ENCODE measurements at regions not wholly inside any gene's neighbourhood (a gene's known extent, or its start where the extent isn't known, plus 50 kb on each side); places are given as distances from the start of the nearest gene placed in this dataset.

DNA sequence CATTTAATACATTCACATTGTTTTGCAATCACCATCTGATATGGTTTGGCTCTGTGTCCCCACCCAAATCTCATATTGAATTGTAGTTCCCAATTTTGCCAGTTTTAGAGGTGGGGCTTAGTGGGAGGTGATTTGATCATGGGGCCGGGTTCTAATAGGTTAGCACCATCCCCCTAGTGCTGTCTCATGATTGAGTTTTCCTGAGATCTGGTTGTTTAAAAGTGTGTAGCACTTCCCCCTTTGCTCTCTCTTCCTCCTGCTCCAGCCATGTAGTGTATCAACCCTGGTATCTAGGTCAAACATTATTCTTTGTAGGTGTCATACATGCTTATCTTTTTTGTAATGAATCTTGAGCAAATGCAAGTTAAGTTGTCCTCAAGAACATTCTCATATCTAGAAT is 83.3 kb upstream of the KIT start:
- H3K36me3 Mint-ChIP-seq (ENCODE audit: low read depth), result no peaks in the 10 kb centered on the region
- peaks cover under 1% of the 10 kb centered on the region for H3K27me3 Mint-ChIP-seq (ENCODE audit: low read depth)
- TF ChIP-seq, protein P1, sequence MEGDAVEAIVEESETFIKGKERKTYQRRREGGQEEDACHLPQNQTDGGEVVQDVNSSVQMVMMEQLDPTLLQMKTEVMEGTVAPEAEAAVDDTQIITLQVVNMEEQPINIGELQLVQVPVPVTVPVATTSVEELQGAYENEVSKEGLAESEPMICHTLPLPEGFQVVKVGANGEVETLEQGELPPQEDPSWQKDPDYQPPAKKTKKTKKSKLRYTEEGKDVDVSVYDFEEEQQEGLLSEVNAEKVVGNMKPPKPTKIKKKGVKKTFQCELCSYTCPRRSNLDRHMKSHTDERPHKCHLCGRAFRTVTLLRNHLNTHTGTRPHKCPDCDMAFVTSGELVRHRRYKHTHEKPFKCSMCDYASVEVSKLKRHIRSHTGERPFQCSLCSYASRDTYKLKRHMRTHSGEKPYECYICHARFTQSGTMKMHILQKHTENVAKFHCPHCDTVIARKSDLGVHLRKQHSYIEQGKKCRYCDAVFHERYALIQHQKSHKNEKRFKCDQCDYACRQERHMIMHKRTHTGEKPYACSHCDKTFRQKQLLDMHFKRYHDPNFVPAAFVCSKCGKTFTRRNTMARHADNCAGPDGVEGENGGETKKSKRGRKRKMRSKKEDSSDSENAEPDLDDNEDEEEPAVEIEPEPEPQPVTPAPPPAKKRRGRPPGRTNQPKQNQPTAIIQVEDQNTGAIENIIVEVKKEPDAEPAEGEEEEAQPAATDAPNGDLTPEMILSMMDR (conservative IDR thresholded peaks at IDR 0.05), result no peak
- no peak for DNase-seq (ENCODE audit: low read depth, low spot score)
- no peak overlapping the region for H3K27ac Mint-ChIP-seq (ENCODE audit: unreplicated experiment)
- no peak overlapping the region for H3K4me3 Mint-ChIP-seq
- peaks cover 9% of the 10 kb centered on the region for H3K4me1 Mint-ChIP-seq
- no peaks in the 10 kb centered on the region for H3K9me3 Mint-ChIP-seq

DNA sequence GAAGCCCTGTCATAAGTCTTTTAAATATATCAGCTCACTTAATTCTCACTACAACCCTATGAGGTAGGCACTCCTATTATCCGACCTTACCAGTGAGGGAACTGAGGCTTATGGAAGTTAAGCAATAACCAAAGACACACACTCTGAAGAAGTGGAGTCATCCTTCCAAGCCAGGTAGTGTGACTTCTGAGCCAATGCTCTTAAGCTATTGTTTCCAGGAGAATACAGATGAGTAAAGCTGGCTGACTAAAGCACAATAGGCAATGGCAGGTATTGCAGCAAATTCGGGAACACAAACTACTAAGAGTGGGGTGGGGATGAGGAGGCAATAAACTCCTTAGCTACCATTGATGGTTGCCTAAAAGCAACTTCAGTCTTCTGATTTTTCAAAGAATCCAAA is 81.8 kb upstream of the KIT start:
- DNase-seq (ENCODE audit: low read depth, low spot score), result no peak
- TF ChIP-seq, protein P1 (conservative IDR thresholded peaks at IDR 0.05), result no peak
- Mint-ChIP-seq H3K27ac (ENCODE audit: unreplicated experiment) (no peak overlapping the region), H3K4me1 (peaks cover 9% of the 10 kb centered on the region), H3K27me3 (ENCODE audit: low read depth) (peaks cover 2% of the 10 kb centered on the region), H3K9me3 (no peaks in the 10 kb centered on the region), H3K4me3 (no peak overlapping the region), H3K36me3 (ENCODE audit: low read depth) (no peaks in the 10 kb centered on the region)

DNA sequence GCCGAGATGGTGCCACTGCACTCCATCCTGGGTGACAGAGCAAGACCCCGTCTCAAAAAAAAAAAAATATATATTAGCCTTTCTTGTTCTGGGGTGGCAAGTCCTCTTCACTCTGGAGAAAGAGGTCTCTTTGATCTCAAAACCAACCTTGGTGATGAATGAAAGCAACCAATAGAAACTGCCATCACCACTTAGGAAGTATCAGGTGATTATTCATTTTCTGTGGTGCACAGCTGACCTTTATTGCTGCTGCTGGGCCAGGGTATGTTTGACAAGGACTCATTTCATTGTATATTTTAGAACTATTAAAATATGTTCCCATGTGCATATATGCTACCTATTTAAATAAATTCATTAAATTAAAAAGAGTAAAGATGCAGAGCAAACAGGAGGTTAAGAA is 76.0 kb upstream of the KIT start:
- DNase-seq (ENCODE audit: low read depth, low spot score), result no peak
- no peak overlapping the region for H3K27ac Mint-ChIP-seq (ENCODE audit: unreplicated experiment)
- H3K4me3 Mint-ChIP-seq, result no peak overlapping the region
- no peaks in the 10 kb centered on the region for H3K36me3 Mint-ChIP-seq (ENCODE audit: low read depth)
- H3K9me3 Mint-ChIP-seq, result no peaks in the 10 kb centered on the region
- H3K27me3 Mint-ChIP-seq (ENCODE audit: low read depth), result peaks cover 2% of the 10 kb centered on the region
- TF ChIP-seq, protein P1 (conservative IDR thresholded peaks at IDR 0.05), result no peak
- H3K4me1 Mint-ChIP-seq, result no peaks in the 10 kb centered on the region

DNA sequence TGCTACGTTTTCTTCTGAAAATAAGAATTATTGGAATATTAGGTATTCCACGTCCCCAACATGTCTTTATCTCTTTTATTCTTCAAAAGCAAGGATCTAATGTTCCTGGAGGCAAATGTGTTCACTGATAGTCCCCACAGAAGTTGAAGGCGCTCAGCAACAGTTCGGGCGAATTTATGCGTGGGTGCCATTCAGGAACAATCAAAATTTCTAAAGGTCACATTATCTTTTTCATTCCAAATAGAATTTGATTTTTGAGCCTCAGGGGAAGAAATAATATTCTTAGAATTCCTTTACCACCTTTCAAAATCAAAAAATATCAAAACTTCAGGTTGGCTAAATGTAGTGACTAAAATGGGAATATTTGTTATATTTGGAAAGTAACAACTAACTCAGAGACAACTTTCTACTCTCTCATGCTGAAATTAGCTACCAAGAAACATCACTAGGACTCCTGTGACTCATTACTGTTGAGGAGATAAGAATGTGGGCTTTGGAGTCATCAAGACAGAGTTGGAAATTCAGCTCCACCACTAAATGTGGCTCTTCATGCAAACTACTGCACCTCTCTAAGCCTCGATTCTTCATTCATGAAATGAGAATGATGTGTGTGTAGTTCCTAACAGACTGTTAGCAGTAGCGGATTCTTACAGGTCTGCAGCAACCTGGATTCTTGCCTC is 72.3 kb upstream of the KIT start:
- no peak overlapping the region for H3K27ac Mint-ChIP-seq (ENCODE audit: unreplicated experiment)
- no peak for DNase-seq (ENCODE audit: low read depth, low spot score)
- H3K4me3 Mint-ChIP-seq, result no peak overlapping the region
- TF ChIP-seq, protein P1 (conservative IDR thresholded peaks at IDR 0.05), result no peak
- H3K36me3 Mint-ChIP-seq (ENCODE audit: low read depth), result no peaks in the 10 kb centered on the region
- no peaks in the 10 kb centered on the region for H3K4me1 Mint-ChIP-seq
- no peaks in the 10 kb centered on the region for H3K27me3 Mint-ChIP-seq (ENCODE audit: low read depth)
- peaks cover 2% of the 10 kb centered on the region for H3K9me3 Mint-ChIP-seq

DNA sequence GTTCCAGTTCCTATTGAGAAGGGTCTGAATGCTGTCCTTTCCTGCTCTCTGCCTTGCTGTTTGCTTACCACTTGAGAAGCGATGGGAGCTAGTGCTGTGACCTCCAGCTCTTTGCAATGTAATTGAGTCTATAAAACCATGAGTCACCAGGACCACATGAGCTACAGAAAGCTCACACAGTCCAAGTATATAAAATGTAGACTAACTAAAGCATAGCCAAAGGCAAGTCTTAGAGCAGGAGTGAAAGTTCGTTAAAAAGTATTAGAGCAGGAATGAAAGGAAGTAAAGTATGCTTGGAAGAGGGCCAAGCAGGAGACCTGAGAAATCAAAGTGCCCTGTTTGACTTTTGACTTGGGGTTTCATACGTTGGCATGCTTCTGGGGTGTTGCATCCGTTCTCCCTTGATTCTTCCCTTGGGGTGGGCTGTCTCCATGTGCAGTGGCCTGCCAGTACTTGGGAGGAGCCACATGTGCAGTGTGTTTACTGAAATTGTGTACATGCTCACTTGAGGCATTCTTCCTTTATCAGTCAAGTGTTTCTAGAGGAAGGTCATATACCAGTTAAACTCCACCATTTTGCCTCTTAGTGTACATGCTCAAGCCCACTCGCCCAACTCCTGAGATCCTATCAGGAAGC is 71.3 kb upstream of the KIT start:
- Mint-ChIP-seq H3K9me3 (peaks cover 2% of the 10 kb centered on the region), H3K4me1 (peaks cover 6% of the 10 kb centered on the region), H3K27ac (ENCODE audit: unreplicated experiment) (no peak overlapping the region), H3K4me3 (no peak overlapping the region), H3K36me3 (ENCODE audit: low read depth) (no peaks in the 10 kb centered on the region), H3K27me3 (ENCODE audit: low read depth) (no peaks in the 10 kb centered on the region)
- TF ChIP-seq, protein P1 (conservative IDR thresholded peaks at IDR 0.05), result no peak
- DNase-seq (ENCODE audit: low read depth, low spot score), result no peak
